Neutrophil (primary cell): ENCODE measurements at regions not wholly inside any gene's neighbourhood (a gene's known extent, or its start where the extent isn't known, plus 50 kb on each side); places are given as distances from the start of the nearest gene placed in this dataset.

ENCODE experiments used
- H3K27ac ChIP-seq: fragments of 200-600 bp; sonication (generic); 2 replicates; pipeline ENCODE4 v1.5.1; 2016; ENCODE audit warnings: mild to moderate bottlenecking, moderate library complexity
- H3K27me3 ChIP-seq: fragments of 200-600 bp; sonication (generic); 2 replicates; pipeline ENCODE4 v1.6.0; 2016; ENCODE audit warnings: mild to moderate bottlenecking
- H3K36me3 ChIP-seq: fragments of 200-600 bp; sonication (generic); 2 replicates; pipeline ENCODE4 v1.5.1; 2017
- H3K4me1 ChIP-seq, 2 experiments: fragments of 200-600 bp in 1 of 2; sonication (generic) in 1 of 2; 1 replicate in 1 of 2; 2 replicates in 1 of 2; pipeline versions ENCODE4 v1.5.1 to v1.6.1; 2013 to 2016; ENCODE audit warnings: low read depth in 1 of 2, low read length in 1 of 2, mild to moderate bottlenecking in 1 of 2, moderate library complexity in 1 of 2; ENCODE audit not compliant: control insufficient read depth in 1 of 2, insufficient read depth in 1 of 2
- H3K4me3 ChIP-seq, 2 experiments: fragments of 200-600 bp in 1 of 2; sonication (generic) in 1 of 2; 1 replicate in 1 of 2; 2 replicates in 1 of 2; pipeline ENCODE4 v1.5.1; 2013 to 2016; ENCODE audit warnings: low read depth in 1 of 2, low read length in 1 of 2, mild to moderate bottlenecking in 1 of 2, moderate library complexity in 1 of 2
- H3K9me3 ChIP-seq: fragments of 200-600 bp; sonication (generic); 2 replicates; pipeline ENCODE4 v1.5.1; 2016
- CTCF ChIP-seq: fragments of 200-600 bp; sonication (generic); IDR thresholded peaks from 2 replicates; pipeline ENCODE4 v1.5.1; 2016; ENCODE audit warnings: antibody characterized with exemption

- Histone ChIP-seq H3K4me3 (no peak overlapping the region), H3K36me3 (no peaks in the 10 kb centered on the region), H3K27me3 (peaks cover 75% of the 10 kb centered on the region), H3K9me3 (no peaks in the 10 kb centered on the region), H3K4me1 (no peaks in the 10 kb centered on the region), H3K27ac (no peak overlapping the region)
- no peak for TF ChIP-seq CTCF
Measured at GRCh38 chr12:64931321-64931720, 106.9 kb downstream of the TBC1D30 start.

- Histone ChIP-seq H3K9me3 (no peaks in the 10 kb centered on the region), H3K27me3 (peaks cover 77% of the 10 kb centered on the region), H3K36me3 (no peaks in the 10 kb centered on the region), H3K4me3 (no peak overlapping the region), H3K4me1 (no peaks in the 10 kb centered on the region), H3K27ac (no peak overlapping the region)
- no peak for TF ChIP-seq CTCF
Measured at GRCh38 chr12:64931981-64932380, 107.5 kb downstream of the TBC1D30 start.

GRCh38 chr12:64933791-64934190, 109.3 kb downstream of the TBC1D30 start:
- TF ChIP-seq CTCF = no peak
- Histone ChIP-seq H3K4me3 (no peak overlapping the region), H3K9me3 (no peaks in the 10 kb centered on the region), H3K27me3 (peaks cover 82% of the 10 kb centered on the region), H3K4me1 (no peaks in the 10 kb centered on the region), H3K36me3 (no peaks in the 10 kb centered on the region), H3K27ac (no peak overlapping the region)

GRCh38 chr12:64937452-64937851, 113.0 kb downstream of the TBC1D30 start:
- Histone ChIP-seq H3K9me3 (no peaks in the 10 kb centered on the region), H3K27me3 (peaks cover 88% of the 10 kb centered on the region), H3K27ac (no peak overlapping the region), H3K36me3 (no peaks in the 10 kb centered on the region), H3K4me1 (no peaks in the 10 kb centered on the region), H3K4me3 (no peak overlapping the region)
- TF ChIP-seq CTCF = no peak

GRCh38 chr12:64938179-64938578, 113.7 kb downstream of the TBC1D30 start:
- Histone ChIP-seq H3K9me3 (no peaks in the 10 kb centered on the region), H3K4me3 (no peak overlapping the region), H3K27me3 (peaks cover 89% of the 10 kb centered on the region), H3K36me3 (no peaks in the 10 kb centered on the region), H3K27ac (no peak overlapping the region), H3K4me1 (no peaks in the 10 kb centered on the region)
- TF ChIP-seq CTCF = no peak

GRCh38 chr12:64943686-64944085, 119.2 kb downstream of the TBC1D30 start:
- no peak for TF ChIP-seq CTCF
- Histone ChIP-seq H3K36me3 (no peaks in the 10 kb centered on the region), H3K9me3 (no peaks in the 10 kb centered on the region), H3K4me3 (no peak overlapping the region), H3K27me3 (peaks cover 74% of the 10 kb centered on the region), H3K27ac (no peak overlapping the region), H3K4me1 (no peaks in the 10 kb centered on the region)
